OCI-LY7 (cell line): ENCODE measurements at regions not wholly inside any gene's neighbourhood (a gene's known extent, or its start where the extent isn't known, plus 50 kb on each side); places are given as distances from the start of the nearest gene placed in this dataset.

Experiments used
- BruUV-seq: library from RNA; stranded (reverse); fragments of 400-500 nt; replicated peaks from 2 replicates; lab custom pipeline; 2021; lab: Mats Ljungman, UMichigan
- CTCF ChIA-PET: fragments of 300-600 bp; sonication (Branson Sonifier 250); formaldehyde crosslinking; loops from one replicate; lab custom pipeline; 2022; ENCODE audit warnings: antibody characterized with exemption; ENCODE audit not compliant: unreplicated experiment; lab: Charles Lee
- POLR2A ChIA-PET: fragments of 300-600 bp; sonication (Branson Sonifier 250); formaldehyde crosslinking; loops from one replicate; lab custom pipeline; 2022; ENCODE audit warnings: antibody characterized with exemption; lab: Charles Lee
- DNase-seq: peaks from one replicate; pipeline ENCODE4 v3.0.0-alpha.2; 2015; ENCODE audit warnings: low spot score
- H2AFZ ChIP-seq: fragments of 200-600 bp; sonication (generic), shearing (Covaris generic); 2 replicates; pipeline ENCODE4 v1.6.1; 2014; ENCODE audit warnings: mild to moderate bottlenecking, antibody characterized with exemption, low read length, moderate library complexity
- H3K27ac ChIP-seq: fragments of 200-600 bp; sonication (generic); 2 replicates; pipeline ENCODE4 v1.5.1; 2014; ENCODE audit warnings: mixed run types, low read depth, mild to moderate bottlenecking, moderate library complexity, low read length, inconsistent platforms; ENCODE audit not compliant: poor library complexity, severe bottlenecking
- H3K36me3 ChIP-seq: fragments of 200-600 bp; sonication (generic); 2 replicates; pipeline ENCODE4 v1.6.1; 2014; ENCODE audit warnings: mild to moderate bottlenecking, antibody characterized with exemption, low read length, moderate library complexity, mixed read lengths; ENCODE audit not compliant: insufficient read depth
- H3K4me1 ChIP-seq: fragments of 200-600 bp; sonication (generic); 2 replicates; pipeline ENCODE4 v1.5.1; 2014; ENCODE audit warnings: mild to moderate bottlenecking, low read length; ENCODE audit not compliant: insufficient read depth, poor library complexity, severe bottlenecking
- H3K4me2 ChIP-seq: fragments of 200-600 bp; sonication (generic); 2 replicates; pipeline ENCODE4 v1.6.1; 2014; ENCODE audit warnings: mild to moderate bottlenecking, low read length
- H3K4me3 ChIP-seq: fragments of 200-600 bp; sonication (generic); 2 replicates; pipeline ENCODE4 v1.5.1; 2014; ENCODE audit warnings: mild to moderate bottlenecking, low read depth, low read length; ENCODE audit not compliant: poor library complexity, severe bottlenecking
- H3K79me2 ChIP-seq: fragments of 200-600 bp; sonication (generic); 2 replicates; pipeline ENCODE4 v1.6.1; 2016; ENCODE audit warnings: low read depth, mild to moderate bottlenecking, low read length, moderate library complexity, mixed read lengths; ENCODE audit not compliant: insufficient read depth
- H3K9me2 ChIP-seq: fragments of 200-600 bp; sonication (generic); 2 replicates; pipeline ENCODE4 v1.6.1; 2016; ENCODE audit warnings: mild to moderate bottlenecking, low read length, mixed read lengths; ENCODE audit not compliant: insufficient read depth
- H3K9me3 ChIP-seq: fragments of 200-600 bp; sonication (generic); 2 replicates; pipeline ENCODE4 v1.6.1; 2014; ENCODE audit warnings: mild to moderate bottlenecking, mixed run types, low read length, mixed read lengths
- H4K20me1 ChIP-seq: fragments of 200-600 bp; sonication (generic); 2 replicates; pipeline ENCODE4 v1.6.1; 2014; ENCODE audit warnings: mild to moderate bottlenecking, antibody characterized with exemption, low read length, moderate library complexity, mixed read lengths; ENCODE audit not compliant: insufficient read depth
- CTCF ChIP-seq: fragments of 200-600 bp; sonication (generic); conservative IDR thresholded peaks from 2 replicates; pipeline ENCODE4 v1.5.1; 2014; ENCODE audit warnings: mild to moderate bottlenecking, antibody characterized with exemption, low read length, moderate library complexity, mixed read lengths
- EZH2phosphoT487 ChIP-seq: fragments of 200-600 bp; sonication (generic); IDR thresholded peaks from 2 replicates; pipeline ENCODE4 v1.6.1; 2018; ENCODE audit warnings: low read depth, borderline replicate concordance, mild to moderate bottlenecking, mixed run types, antibody characterized with exemption, low read length, moderate library complexity, mixed read lengths
- intact Hi-C: fragments of 100-400 bp; cut with micrococcal nuclease; formaldehyde crosslinking; loops from one replicate; pipeline ENCODE4 v1.10.0; 2022; ENCODE audit not compliant: unreplicated experiment

GRCh38 chr10:65675236-65675635 is 1250.6 kb upstream of the LRRTM3 start:
- no TSS peak for BruUV-seq
- DNase-seq: no peak
- H3K79me2 ChIP-seq: no peaks in the 10 kb centered on the region
- H3K36me3 ChIP-seq: no peaks in the 10 kb centered on the region
- intact Hi-C loops: no loop called here
- POLR2A ChIA-PET: no interaction called here
- TF ChIP-seq EZH2phosphoT487 (no peak), CTCF (no peak)
- no peak overlapping the region for H2AFZ ChIP-seq
- CTCF ChIA-PET: no interaction called here
- H3K27ac ChIP-seq: no peak overlapping the region
- H3K9me3 ChIP-seq: no peaks in the 10 kb centered on the region
- H3K4me3 ChIP-seq: no peak overlapping the region
- no peaks in the 10 kb centered on the region for H3K4me1 ChIP-seq
- H4K20me1 ChIP-seq: no peaks in the 10 kb centered on the region
- H3K4me2 ChIP-seq: no peak overlapping the region
- H3K9me2 ChIP-seq: no peaks in the 10 kb centered on the region

GRCh38 chr10:65684896-65685295 is 1240.9 kb upstream of the LRRTM3 start:
- no peaks in the 10 kb centered on the region for H3K4me1 ChIP-seq
- no peak overlapping the region for H3K4me3 ChIP-seq
- no peak overlapping the region for H2AFZ ChIP-seq
- BruUV-seq: no TSS peak
- no peaks in the 10 kb centered on the region for H3K36me3 ChIP-seq
- TF ChIP-seq EZH2phosphoT487 (no peak), CTCF (no peak)
- DNase-seq: no peak
- H3K79me2 ChIP-seq: no peaks in the 10 kb centered on the region
- ChIA-PET POLR2A (no interaction called here), CTCF (no interaction called here)
- intact Hi-C loops: no loop called here
- no peak overlapping the region for H3K27ac ChIP-seq
- no peak overlapping the region for H3K4me2 ChIP-seq
- H3K9me2 ChIP-seq: no peaks in the 10 kb centered on the region
- no peaks in the 10 kb centered on the region for H3K9me3 ChIP-seq
- H4K20me1 ChIP-seq: no peaks in the 10 kb centered on the region

GRCh38 chr10:65701168-65701776 is 1224.6 kb upstream of the LRRTM3 start:
- no peaks in the 10 kb centered on the region for H4K20me1 ChIP-seq
- H3K4me3 ChIP-seq: no peak overlapping the region
- H3K4me1 ChIP-seq: no peaks in the 10 kb centered on the region
- H3K9me3 ChIP-seq: no peaks in the 10 kb centered on the region
- no TSS peak for BruUV-seq
- intact Hi-C loops: no loop called here
- H3K36me3 ChIP-seq: no peaks in the 10 kb centered on the region
- TF ChIP-seq EZH2phosphoT487 (no peak), CTCF (no peak)
- no peak overlapping the region for H3K4me2 ChIP-seq
- DNase-seq: no peak
- POLR2A ChIA-PET: no interaction called here
- no peak overlapping the region for H2AFZ ChIP-seq
- H3K79me2 ChIP-seq: no peaks in the 10 kb centered on the region
- no peak overlapping the region for H3K27ac ChIP-seq
- no peaks in the 10 kb centered on the region for H3K9me2 ChIP-seq
- CTCF ChIA-PET: no interaction called here
